H1 (cell line): ENCODE measurements at regions not wholly inside any gene's neighbourhood (a gene's known extent, or its start where the extent isn't known, plus 50 kb on each side); places are given as distances from the start of the nearest gene placed in this dataset.

Experiments used
- CTCF ChIA-PET: fragments of 300-600 bp; sonication (Branson Sonifier 250); formaldehyde crosslinking; loops from one replicate; lab custom pipeline; 2021; ENCODE audit not compliant: partially characterized antibody; lab: Charles Lee
- POLR2A ChIA-PET: fragments of 300-600 bp; sonication (Branson Sonifier 250); formaldehyde crosslinking; loops from one replicate; lab custom pipeline; 2021; ENCODE audit warnings: inconsistent platforms; ENCODE audit not compliant: partially characterized antibody; lab: Charles Lee
- DNase-seq, 2 experiments: peaks; one replicate each; pipeline versions ENCODE4 v3.0.0 to v3.0.0-alpha.2; 2010 to 2022; ENCODE audit warnings: low spot score in 2 of 2, low read depth in 1 of 2, mixed read lengths in 1 of 2
- FAIRE-seq: peaks from 2 replicates; lab custom pipeline; 2011; peaks lifted over from hg19 to GRCh38; lab: Jason Lieb, UNC
- H2AFZ ChIP-seq: 2 replicates; pipeline ENCODE4 v1.8.1; 2012; ENCODE audit warnings: low read length, inconsistent platforms
- H2AK5ac ChIP-seq: 2 replicates; pipeline ENCODE4 v1.6.1; 2013; ENCODE audit warnings: low read depth, low read length
- H2BK120ac ChIP-seq: replicated peaks from 2 replicates; pipeline ENCODE3; 2013; ENCODE audit warnings: low read depth, low read length, inconsistent platforms
- H2BK12ac ChIP-seq: 2 replicates; pipeline ENCODE4 v1.6.1; 2013; ENCODE audit warnings: low read depth, low read length
- H2BK15ac ChIP-seq: 2 replicates; pipeline ENCODE4 v1.6.1; 2013; ENCODE audit warnings: low read length
- H2BK20ac ChIP-seq: 2 replicates; pipeline ENCODE4 v1.6.1; 2013; ENCODE audit warnings: low read length
- H2BK5ac ChIP-seq: 2 replicates; pipeline ENCODE4 v1.6.1; 2013; ENCODE audit warnings: low read depth, low read length
- H3K14ac ChIP-seq: 2 replicates; pipeline ENCODE4 v1.6.1; 2013; ENCODE audit warnings: inconsistent platforms; ENCODE audit not compliant: insufficient read length
- H3K18ac ChIP-seq: 2 replicates; pipeline ENCODE4 v1.6.1; 2013; ENCODE audit warnings: low read length; ENCODE audit errors: extremely low read depth
- H3K23ac ChIP-seq: 2 replicates; pipeline ENCODE4 v1.6.1; 2013; ENCODE audit warnings: inconsistent platforms; ENCODE audit not compliant: insufficient read length
- H3K23me2 ChIP-seq: 2 replicates; pipeline ENCODE4 v1.6.1; 2013; ENCODE audit warnings: low read depth, low read length
- H3K27ac ChIP-seq: 2 replicates; pipeline ENCODE4 v1.6.1; 2011; ENCODE audit warnings: low read depth, low read length, inconsistent platforms
- H3K27me3 ChIP-seq, 4 experiments: replicated peaks in 1 of 4; 1 replicate in 1 of 4; 2 replicates in 3 of 4; pipeline versions ENCODE4 v1.6.1 to v1.8.1; 2011 to 2013; ENCODE audit warnings: low read length in 3 of 4, mild to moderate bottlenecking in 3 of 4, inconsistent platforms in 2 of 4, mixed read lengths in 2 of 4, moderate library complexity in 1 of 4; ENCODE audit not compliant: control insufficient read depth in 3 of 4, insufficient read depth in 3 of 4; ENCODE audit errors: extremely low read depth in 1 of 4
- H3K36me3 ChIP-seq, 4 experiments: 2 replicates each; pipeline versions ENCODE4 v1.6.1 to v1.8.1; 2011 to 2013; ENCODE audit warnings: mild to moderate bottlenecking in 4 of 4, low read length in 3 of 4, moderate library complexity in 2 of 4, control low read depth in 1 of 4, inconsistent platforms in 1 of 4; ENCODE audit not compliant: insufficient read depth in 4 of 4, control insufficient read depth in 2 of 4
- H3K4ac ChIP-seq: replicated peaks from 2 replicates; pipeline ENCODE3; 2013; ENCODE audit warnings: low read length, low read depth, mixed read lengths, inconsistent platforms; ENCODE audit not compliant: insufficient read length
- H3K4me1 ChIP-seq, 4 experiments: replicated peaks in 1 of 4; 1 replicate in 1 of 4; 2 replicates in 3 of 4; pipeline versions ENCODE4 v1.6.1 to v1.8.1; 2011 to 2013; ENCODE audit warnings: low read length in 3 of 4, inconsistent platforms in 2 of 4, mixed read lengths in 1 of 4; ENCODE audit not compliant: insufficient read depth in 4 of 4, control insufficient read depth in 3 of 4
- H3K4me2 ChIP-seq, 2 experiments: 2 replicates each; pipeline versions ENCODE4 v1.6.1 to v1.8.1; 2011 to 2013; ENCODE audit warnings: low read depth in 2 of 2, low read length in 2 of 2, control low read depth in 1 of 2, inconsistent platforms in 1 of 2, mild to moderate bottlenecking in 1 of 2; ENCODE audit not compliant: insufficient read depth in 1 of 2
- H3K4me3 ChIP-seq, 4 experiments: fragments of 200-600, 300-600 bp in 1 of 4; sonication (generic), shearing (Covaris generic), sonication (Bioruptor Twin) in 1 of 4; 2 replicates each; pipeline versions ENCODE4 v1.5.1 to v1.8.1; 2011 to 2016; ENCODE audit warnings: low read length in 4 of 4, low read depth in 3 of 4, control low read depth in 2 of 4, inconsistent platforms in 2 of 4, mild to moderate bottlenecking in 2 of 4, mixed read lengths in 1 of 4, moderate library complexity in 1 of 4; ENCODE audit not compliant: insufficient read depth in 2 of 4; ENCODE audit errors: extremely low read depth in 1 of 4
- H3K56ac ChIP-seq: replicated peaks from 2 replicates; pipeline ENCODE3; 2013; ENCODE audit warnings: low read depth, mild to moderate bottlenecking, mixed read lengths, low read length, inconsistent platforms; ENCODE audit not compliant: insufficient read length
- H3K79me1 ChIP-seq: 2 replicates; pipeline ENCODE4 v1.6.1; 2013; ENCODE audit warnings: low read depth, low read length, control low read depth
- H3K79me2 ChIP-seq, 2 experiments: 2 replicates each; pipeline versions ENCODE4 v1.6.1 to v1.8.1; 2012 to 2013; ENCODE audit warnings: low read length in 2 of 2, mild to moderate bottlenecking in 2 of 2, inconsistent platforms in 1 of 2; ENCODE audit not compliant: insufficient read depth in 2 of 2, control insufficient read depth in 1 of 2
- H3K9ac ChIP-seq, 4 experiments: replicated peaks in 1 of 4; 1 replicate in 1 of 4; 2 replicates in 3 of 4; pipeline versions ENCODE4 v1.6.1 to v1.8.1; 2011 to 2013; ENCODE audit warnings: low read depth in 3 of 4, low read length in 3 of 4, control low read depth in 2 of 4, mild to moderate bottlenecking in 2 of 4, moderate library complexity in 2 of 4, inconsistent platforms in 1 of 4; ENCODE audit errors: extremely low read depth in 1 of 4
- H3K9me3 ChIP-seq, 2 experiments: 2 replicates each; pipeline versions ENCODE4 v1.6.1 to v1.8.1; 2012 to 2013; ENCODE audit warnings: mild to moderate bottlenecking in 2 of 2, moderate library complexity in 2 of 2, control low read depth in 1 of 2, inconsistent platforms in 1 of 2, low read depth in 1 of 2, low read length in 1 of 2, mixed read lengths in 1 of 2; ENCODE audit not compliant: insufficient read depth in 2 of 2
- H4K20me1 ChIP-seq, 2 experiments: replicated peaks in 1 of 2; 2 replicates each; pipeline versions ENCODE3 to v1.8.1; 2011 to 2013; ENCODE audit warnings: inconsistent platforms in 2 of 2, low read length in 2 of 2, mild to moderate bottlenecking in 1 of 2; ENCODE audit not compliant: insufficient read depth in 2 of 2, control insufficient read depth in 1 of 2
- H4K5ac ChIP-seq: 2 replicates; pipeline ENCODE4 v1.6.1; 2013; ENCODE audit warnings: low read length, low read depth, mixed read lengths, inconsistent platforms; ENCODE audit not compliant: insufficient read length
- H4K8ac ChIP-seq: 2 replicates; pipeline ENCODE4 v1.8.0; 2013; ENCODE audit warnings: mild to moderate bottlenecking, moderate library complexity, low read length, inconsistent platforms; ENCODE audit not compliant: insufficient read depth; ENCODE audit errors: extremely low read depth
- H4K91ac ChIP-seq: replicated peaks from 2 replicates; pipeline ENCODE3; 2013; ENCODE audit warnings: low read length, mixed read lengths, inconsistent platforms; ENCODE audit not compliant: insufficient read length
- BRCA1 ChIP-seq: IDR thresholded peaks from 2 replicates; pipeline ENCODE4 v1.6.1; 2012; ENCODE audit warnings: low read depth, low read length, improper control_type of control experiment
- CREB1 ChIP-seq: IDR thresholded peaks from 2 replicates; pipeline ENCODE4 v1.6.1; 2012; ENCODE audit warnings: inconsistent platforms
- MAX ChIP-seq: IDR thresholded peaks from 2 replicates; pipeline ENCODE4 v1.6.1; 2012; ENCODE audit warnings: inconsistent platforms
- RBBP5 ChIP-seq: IDR thresholded peaks from 2 replicates; pipeline ENCODE4 v1.7.1; 2012; ENCODE audit warnings: low read depth, mild to moderate bottlenecking, inconsistent platforms, low read length, moderate library complexity, borderline replicate concordance
- RFX5 ChIP-seq: IDR thresholded peaks from 2 replicates; pipeline ENCODE4 v1.6.1; 2011; ENCODE audit warnings: low read depth, low read length, improper control_type of control experiment, borderline replicate concordance
- SIX5 ChIP-seq: IDR thresholded peaks from 2 replicates; pipeline ENCODE4 v1.6.1; 2011; ENCODE audit warnings: mild to moderate bottlenecking, low read depth, low read length
- USF2 ChIP-seq: IDR thresholded peaks from 2 replicates; pipeline ENCODE4 v1.6.1; 2011; ENCODE audit warnings: low read length, improper control_type of control experiment
- WGBS, 2 experiments: shearing (Covaris generic) in 1 of 2; methylation state at CpG; one replicate each; pipeline versions ENCODE4 v1.1.6 to v1.1.7; 2013 to 2015; ENCODE audit warnings: low lambda C conversion rate in 2 of 2, mixed read lengths in 2 of 2, inconsistent platforms in 1 of 2, low coverage in 1 of 2, missing lambda C conversion rate in 1 of 2; ENCODE audit not compliant: insufficient replicate concordance in 2 of 2, insufficient coverage in 1 of 2, insufficient read length in 1 of 2; ENCODE audit errors: extremely low coverage in 1 of 2, missing lambda C conversion rate in 1 of 2; 5-methylcytosine and 5-hydroxymethylcytosine counted together

- no peak overlapping the region for H3K4ac ChIP-seq
- no peak overlapping the region for H2BK120ac ChIP-seq
- 74% methylated on average over 7 of the region's 7 CpGs; no CpG with 5 or more reads in 1 of the 2 experiments for WGBS, 2 experiments
- H2BK12ac ChIP-seq, result 0 out of 2 replicates have a peak overlapping the region, but pooled peaks have one; percentile 50
- H3K4me2 ChIP-seq, result no peak overlapping the region
- no peak overlapping the region for H3K56ac ChIP-seq
- no peaks in the 10 kb centered on the region; the same call in 1 of the 2 replicates for H3K23me2 ChIP-seq
- no peak for TF ChIP-seq USF2
- no peak for TF ChIP-seq MAX
- TF ChIP-seq BRCA1, result no peak
- TF ChIP-seq SIX5, result no peak
- TF ChIP-seq CREB1, result no peak
- no peak for TF ChIP-seq RBBP5
- no peak for TF ChIP-seq RFX5
- TF ChIP-seq, all 59 proteins: peak for 0
- H3K18ac ChIP-seq, result no peak overlapping the region
- H3K36me3 ChIP-seq, result no peaks in the 10 kb centered on the region
- H3K79me1 ChIP-seq, result no peaks in the 10 kb centered on the region
- H2AK5ac ChIP-seq, result no peak overlapping the region
- no peaks in the 10 kb centered on the region for H3K79me2 ChIP-seq
- H3K4me1 ChIP-seq, result peaks cover 2 to 22% (median 8%) of the 10 kb centered on the region in 4 experiments; a peak in 5 of 7 replicates
- DNase-seq (no peak), FAIRE-seq (no peak)
- no peak overlapping the region for H3K4me3 ChIP-seq
- H3K14ac ChIP-seq, result no peak overlapping the region
- H4K20me1 ChIP-seq, result no peaks in the 10 kb centered on the region
- ChIA-PET CTCF (no interaction called here), POLR2A (no interaction called here)
- no peak overlapping the region for H2BK20ac ChIP-seq
- H4K8ac ChIP-seq, result no peak overlapping the region; the same call in 1 of the 2 replicates
- no peak overlapping the region for H4K5ac ChIP-seq
- H4K91ac ChIP-seq, result no peak overlapping the region
- no peak overlapping the region for H2BK15ac ChIP-seq
- H3K27me3 ChIP-seq, result peaks cover 0 to 4% (median 0%) of the 10 kb centered on the region in 4 experiments; a peak in 1 of 7 replicates
- H3K23ac ChIP-seq, result no peak overlapping the region
- H3K9ac ChIP-seq, result no peak overlapping the region
- H3K27ac ChIP-seq, result no peak overlapping the region
- no peak overlapping the region for H2AFZ ChIP-seq
- H2BK5ac ChIP-seq, result no peak overlapping the region
- H3K9me3 ChIP-seq, result no peaks in the 10 kb centered on the region
Measured at GRCh38 chrX:69319376-69319775, 154.1 kb upstream of the PJA1 start.
